A549 (cell line): ENCODE measurements at regions not wholly inside any gene's neighbourhood (a gene's known extent, or its start where the extent isn't known, plus 50 kb on each side); places are given as distances from the start of the nearest gene placed in this dataset.

ENCODE experiments used
- ATAC-seq, 2 experiments: fragments of 200-7000 bp in 1 of 2; fragments of >200 bp in 1 of 2; cut with Nextera tagmentation in 1 of 2; cut with Tn5 transposase in 1 of 2; 3 replicates each; pipeline versions ENCODE4 v1.8.0 to v1.9.1; 2018 to 2020; ENCODE audit warnings: mild to moderate bottlenecking in 1 of 2, moderate library complexity in 1 of 2
- CTCF ChIA-PET: fragments of 300-600 bp; sonication (Branson Sonifier 250); formaldehyde crosslinking; extraction: SDS; loops from one replicate; lab custom pipeline; 2021; ENCODE audit warnings: antibody characterized with exemption, inconsistent platforms; lab: Yijun Ruan, JAX
- POLR2A ChIA-PET: fragments of 350-600 bp; formaldehyde crosslinking; extraction: SDS; loops from one replicate; lab custom pipeline; 2021; ENCODE audit warnings: antibody characterized with exemption, inconsistent platforms; lab: Yijun Ruan, JAX
- DNase-seq, 2 experiments: peaks; one replicate each; pipeline versions ENCODE4 v3.0.0 to v3.0.0-alpha.2; 2011 to 2016; ENCODE audit warnings: low read depth in 1 of 2, low spot score in 1 of 2
- FAIRE-seq: peaks from 2 replicates; lab custom pipeline; 2011; peaks lifted over from hg19 to GRCh38; lab: Jason Lieb, UNC
- H3K27ac ChIP-seq, 2 experiments: fragments of >200 bp; sonication (Bioruptor Twin); formaldehyde crosslinking; 3 replicates each; pipeline ENCODE4 v1.5.1; 2016 to 2017
- H3K4me1 ChIP-seq: fragments of >200 bp; sonication (Bioruptor Twin); formaldehyde crosslinking; 3 replicates; pipeline ENCODE4 v1.6.1; 2016
- H3K4me2 ChIP-seq: fragments of >200 bp; sonication (Bioruptor Twin); formaldehyde crosslinking; 3 replicates; pipeline ENCODE4 v1.6.1; 2016
- H3K4me3 ChIP-seq: fragments of >200 bp; sonication (Bioruptor Twin); formaldehyde crosslinking; 3 replicates; pipeline ENCODE4 v1.5.1; 2016
- H3K9me3 ChIP-seq: fragments of >200 bp; sonication (Bioruptor Twin); formaldehyde crosslinking; 3 replicates; pipeline ENCODE4 v1.6.1; 2016
- BHLHE40 ChIP-seq: IDR thresholded peaks from 2 replicates; pipeline ENCODE4 v1.6.1; 2012; ENCODE audit warnings: low read depth, low read length, inconsistent platforms
- CBX8 ChIP-seq: fragments of 200-600 bp; sonication (generic); IDR thresholded peaks from 2 replicates; pipeline ENCODE4 v1.6.1; 2016
- CEBPB ChIP-seq, 2 experiments: fragments of >200 bp in 1 of 2; sonication (Bioruptor Twin) in 1 of 2; formaldehyde crosslinking in 1 of 2; IDR thresholded peaks; 2 replicates each; pipeline ENCODE4 v1.6.1; 2012 to 2016
- CHD4 ChIP-seq: fragments of 200-600 bp; sonication (generic); IDR thresholded peaks from 2 replicates; pipeline ENCODE4 v1.6.1; 2016; ENCODE audit warnings: antibody characterized with exemption, mild to moderate bottlenecking, borderline replicate concordance
- EHF ChIP-seq: fragments of 250-450 bp; sonication (Bioruptor Pico); IDR thresholded peaks from 2 replicates; pipeline ENCODE4 v1.5.0; 2020; ENCODE audit warnings: mild to moderate bottlenecking
- EHMT2 ChIP-seq: fragments of 200-600 bp; sonication (generic); IDR thresholded peaks from 2 replicates; pipeline ENCODE4 v1.6.1; 2016; ENCODE audit warnings: antibody characterized with exemption, low read depth, mild to moderate bottlenecking, moderate library complexity
- ESRRA ChIP-seq: fragments of 150-350 bp; IDR thresholded peaks from 2 replicates; pipeline ENCODE4 v1.6.1; 2014; ENCODE audit warnings: mild to moderate bottlenecking, low read length, borderline replicate concordance
- FOSB ChIP-seq: fragments of 250-450 bp; sonication (Bioruptor Pico); IDR thresholded peaks from 2 replicates; pipeline ENCODE4 v1.5.0; 2020; ENCODE audit warnings: mild to moderate bottlenecking, moderate library complexity
- GATA3 ChIP-seq: IDR thresholded peaks from 2 replicates; pipeline ENCODE4 v1.6.1; 2012; ENCODE audit warnings: borderline replicate concordance
- HOXA7 ChIP-seq: fragments of 250-450 bp; sonication (Bioruptor Pico); IDR thresholded peaks from 2 replicates; pipeline ENCODE4 v1.5.0; 2020; ENCODE audit warnings: mild to moderate bottlenecking, moderate library complexity
- HOXB13 ChIP-seq: fragments of 250-450 bp; sonication (Bioruptor Pico); IDR thresholded peaks from 2 replicates; pipeline ENCODE4 v1.5.0; 2020; ENCODE audit warnings: low read depth, mild to moderate bottlenecking, moderate library complexity
- HOXB5 ChIP-seq: fragments of 250-450 bp; sonication (Bioruptor Pico); IDR thresholded peaks from 2 replicates; pipeline ENCODE4 v1.5.0; 2020; ENCODE audit warnings: mild to moderate bottlenecking, moderate library complexity
- MAFK ChIP-seq: fragments of 450-650 bp; IDR thresholded peaks from 2 replicates; pipeline ENCODE4 v1.6.1; 2014; ENCODE audit not compliant: partially characterized antibody
- MAX ChIP-seq: IDR thresholded peaks from 2 replicates; pipeline ENCODE4 v1.6.1; 2012
- NFE2L2 ChIP-seq: fragments of 150-350 bp; conservative IDR thresholded peaks from 2 replicates; pipeline ENCODE4 v1.6.1; 2014; ENCODE audit warnings: low read length
- PBX3 ChIP-seq: IDR thresholded peaks from 2 replicates; pipeline ENCODE4 v1.6.1; 2012
- PHF8 ChIP-seq: fragments of 200-600 bp; sonication (generic); IDR thresholded peaks from 2 replicates; pipeline ENCODE4 v1.6.1; 2016; ENCODE audit warnings: low read depth, mild to moderate bottlenecking, antibody characterized with exemption, moderate library complexity, borderline replicate concordance
- RAD21 ChIP-seq, 2 experiments: fragments of >200 bp in 1 of 2; sonication (Bioruptor Twin) in 1 of 2; formaldehyde crosslinking in 1 of 2; IDR thresholded peaks in 1 of 2; conservative IDR thresholded peaks in 1 of 2; 2 replicates in 1 of 2; 3 replicates in 1 of 2; pipeline ENCODE4 v1.6.1; 2012 to 2018; ENCODE audit warnings: inconsistent platforms in 1 of 2
- RCOR1 ChIP-seq: fragments of 150-350 bp; IDR thresholded peaks from 2 replicates; pipeline ENCODE4 v1.6.1; 2014; ENCODE audit warnings: antibody characterized with exemption, low read length, low read depth
- SREBF2 ChIP-seq: fragments of 450-650 bp; IDR thresholded peaks from 2 replicates; pipeline ENCODE4 v1.6.1; 2014; ENCODE audit warnings: mild to moderate bottlenecking, moderate library complexity
- TFCP2L1 ChIP-seq: fragments of 250-450 bp; sonication (Bioruptor Pico); IDR thresholded peaks from 2 replicates; pipeline ENCODE4 v1.5.0; 2021; ENCODE audit warnings: mild to moderate bottlenecking
- WGBS: methylation state at CpG from one replicate; pipeline ENCODE4 v1.1.6; 2017; ENCODE audit errors: missing lambda C conversion rate; 5-methylcytosine and 5-hydroxymethylcytosine counted together
- TF ChIP-seq, protein P1 (sequence below): fragments of 250-450 bp; sonication (Bioruptor Pico); IDR thresholded peaks from 2 replicates; pipeline ENCODE4 v1.5.0; 2020; ENCODE audit warnings: low read depth, mild to moderate bottlenecking, moderate library complexity
- TF ChIP-seq, protein P2 (sequence below): IDR thresholded peaks from 2 replicates; pipeline ENCODE4 v1.6.1; 2012; ENCODE audit warnings: low read depth, borderline replicate concordance

DNA sequence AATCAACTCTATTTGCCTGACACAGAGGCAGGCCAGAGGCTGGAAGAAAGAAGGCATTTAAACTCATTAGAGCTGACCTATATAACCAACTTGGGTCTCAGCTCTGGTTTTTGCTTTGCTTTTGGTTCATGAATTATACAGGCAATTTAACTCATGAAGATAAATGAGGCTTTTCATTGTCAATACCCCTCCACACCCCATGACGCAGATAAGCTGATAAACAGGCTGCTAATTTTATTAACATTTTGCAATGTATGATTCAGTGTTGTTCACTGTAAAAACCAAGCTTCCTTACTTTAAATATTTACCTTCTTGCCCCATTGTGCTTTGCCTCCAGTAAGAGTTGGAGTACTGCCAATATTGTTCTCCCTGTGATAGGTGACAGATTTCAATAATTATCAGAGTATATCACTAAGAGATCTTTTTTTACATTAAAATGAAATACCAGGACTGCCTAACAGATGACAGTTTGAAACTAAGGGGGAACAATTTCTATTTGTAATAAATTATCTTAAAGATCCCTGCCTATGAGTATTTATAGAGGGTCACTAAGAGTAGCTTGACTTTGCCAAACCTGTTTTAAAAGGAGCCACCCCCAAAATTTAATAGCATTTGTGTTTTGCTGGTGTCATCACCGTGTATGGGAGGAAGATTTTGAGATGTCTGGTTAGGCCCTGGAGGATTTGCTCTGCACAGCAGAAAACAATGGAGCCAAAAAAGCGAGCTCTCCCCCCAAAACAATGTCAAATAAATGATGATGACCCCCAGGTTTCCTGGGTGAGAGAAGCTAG, 472.7 kb upstream of the NBEA start (continued):
- TF ChIP-seq CBX8 = no peak
- TF ChIP-seq PBX3 = peak; percentile 62; the same call in 1 of the 2 replicates
- TF ChIP-seq EHF (CRISPR knock-in tag) = 0 out of 2 replicates have a peak, but pooled peaks have one; percentile 10
- TF ChIP-seq, protein P1, sequence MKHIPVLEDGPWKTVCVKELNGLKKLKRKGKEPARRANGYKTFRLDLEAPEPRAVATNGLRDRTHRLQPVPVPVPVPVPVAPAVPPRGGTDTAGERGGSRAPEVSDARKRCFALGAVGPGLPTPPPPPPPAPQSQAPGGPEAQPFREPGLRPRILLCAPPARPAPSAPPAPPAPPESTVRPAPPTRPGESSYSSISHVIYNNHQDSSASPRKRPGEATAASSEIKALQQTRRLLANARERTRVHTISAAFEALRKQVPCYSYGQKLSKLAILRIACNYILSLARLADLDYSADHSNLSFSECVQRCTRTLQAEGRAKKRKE (CRISPR knock-in tag) = no peak
- TF ChIP-seq NFE2L2 = no peak

- H3K4me2 ChIP-seq = no peak overlapping the region
- FAIRE-seq = no peak
- no peak overlapping the region for H3K27ac ChIP-seq
- no peak for DNase-seq
- ChIA-PET CTCF (no interaction called here), POLR2A (no interaction called here)
- no peak overlapping the region for H3K4me3 ChIP-seq
- 88% methylated on average over 4 of the region's 4 CpGs for WGBS
- TF ChIP-seq HOXB5 (CRISPR knock-in tag) = no peak
- no peak for TF ChIP-seq HOXA7
- TF ChIP-seq, protein P2, sequence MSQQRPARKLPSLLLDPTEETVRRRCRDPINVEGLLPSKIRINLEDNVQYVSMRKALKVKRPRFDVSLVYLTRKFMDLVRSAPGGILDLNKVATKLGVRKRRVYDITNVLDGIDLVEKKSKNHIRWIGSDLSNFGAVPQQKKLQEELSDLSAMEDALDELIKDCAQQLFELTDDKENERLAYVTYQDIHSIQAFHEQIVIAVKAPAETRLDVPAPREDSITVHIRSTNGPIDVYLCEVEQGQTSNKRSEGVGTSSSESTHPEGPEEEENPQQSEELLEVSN = no peak
- TF ChIP-seq CBX8 = no peak
- no peak for TF ChIP-seq MAX
- no peak for TF ChIP-seq TFCP2L1 (CRISPR knock-in tag)
- no peak for TF ChIP-seq FOSB (CRISPR knock-in tag)
- no peak for TF ChIP-seq BHLHE40
- TF ChIP-seq PHF8 = no peak
- TF ChIP-seq CHD4 = no peak
- no peak for ATAC-seq
- peaks cover 8% of the 10 kb centered on the region for H3K4me1 ChIP-seq
- H3K9me3 ChIP-seq = no peaks in the 10 kb centered on the region
Observed at GRCh38 chr13:34474187-34474868, 467.7 kb upstream of the NBEA start.

DNA sequence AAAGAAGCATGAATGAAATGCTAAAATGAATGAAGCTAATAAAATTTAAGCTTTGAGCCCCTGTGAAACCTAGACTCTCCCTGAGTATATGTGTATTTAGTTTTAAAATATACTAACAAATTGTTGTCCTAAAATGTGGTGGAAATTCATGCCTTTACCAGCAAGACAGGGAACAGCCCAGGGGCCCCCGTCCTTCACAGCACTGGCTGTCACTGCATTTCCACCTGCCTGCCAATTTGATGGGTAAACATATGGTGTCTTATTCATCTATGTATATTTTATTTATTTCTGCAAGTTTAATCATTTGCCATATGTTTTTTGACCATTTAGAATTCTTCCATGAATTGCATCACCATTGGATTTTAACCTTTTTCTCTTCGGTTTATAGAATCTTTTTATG, 463.7 kb upstream of the NBEA start:
- no peak for ATAC-seq
- Histone ChIP-seq H3K9me3 (no peaks in the 10 kb centered on the region), H3K4me1 (no peaks in the 10 kb centered on the region), H3K4me2 (no peak overlapping the region), H3K27ac (no peak overlapping the region), H3K4me3 (no peak overlapping the region)
- no peak for FAIRE-seq
- TF ChIP-seq RAD21 (conservative IDR thresholded peaks at IDR 0.05 in 1 of 2, IDR thresholded peaks at IDR 0.05 in 1 of 2) (no peak), MAFK (no peak), TFCP2L1 (CRISPR knock-in tag) (no peak), RCOR1 (no peak), CEBPB (IDR thresholded peaks at IDR 0.05) (no peak), HOXB13 (CRISPR knock-in tag) (no peak), EHMT2 (no peak), GATA3 (no peak), SREBF2 (no peak), ESRRA (no peak)
- POLR2A ChIA-PET = no interaction called here
- CTCF ChIA-PET = no interaction called here
- WGBS = 53% methylated on average over 2 of the region's 2 CpGs
- DNase-seq = no peak
